Naive thymus-derived CD4-positive, alpha-beta T cell (primary cell): ENCODE measurements at regions not wholly inside any gene's neighbourhood (a gene's known extent, or its start where the extent isn't known, plus 50 kb on each side); places are given as distances from the start of the nearest gene placed in this dataset.

Experiments
- ATAC-seq: fragments of 150-1000 bp; cut with Tn5 transposase; 2 replicates; pipeline ENCODE4 v1.10.0; 2021; ENCODE audit warnings: mild to moderate bottlenecking, moderate library complexity
- CTCF ChIA-PET: fragments of 350-600 bp; sonication (Branson Sonifier 250); formaldehyde crosslinking; loops from one replicate; lab custom pipeline; 2021; ENCODE audit warnings: antibody characterized with exemption; lab: Charles Lee
- POLR2A ChIA-PET: fragments of 350-600 bp; sonication (Branson Sonifier 250); formaldehyde crosslinking; loops from one replicate; lab custom pipeline; 2021; ENCODE audit warnings: antibody characterized with exemption, inconsistent platforms; lab: Charles Lee
- DNase-seq, 9 donors: peaks; one replicate each; pipeline versions ENCODE4 v3.0.0 to v3.0.0-alpha.2; 2020 to 2022; ENCODE audit warnings: mixed read lengths in 1 of 9
- H3K27ac ChIP-seq: one replicate; pipeline ENCODE4 v1.7.0; 2013; ENCODE audit warnings: mild to moderate bottlenecking, low read depth, low read length, moderate library complexity
- H3K27me3 ChIP-seq, 2 donors: one replicate each; pipeline ENCODE4 v1.7.0; 2013; ENCODE audit warnings: low read length in 2 of 2, mild to moderate bottlenecking in 2 of 2, moderate library complexity in 2 of 2; ENCODE audit not compliant: control insufficient read depth in 2 of 2, insufficient read depth in 2 of 2
- H3K36me3 ChIP-seq, 3 experiments: 1 replicate in 2 of 3; 2 replicates in 1 of 3; pipeline ENCODE4 v1.7.0; 2013; ENCODE audit warnings: low read length in 3 of 3, mild to moderate bottlenecking in 3 of 3, moderate library complexity in 1 of 3; ENCODE audit not compliant: insufficient read depth in 3 of 3, control insufficient read depth in 2 of 3
- H3K4me1 ChIP-seq, 2 donors: one replicate each; pipeline ENCODE4 v1.7.0; 2013; ENCODE audit warnings: low read length in 2 of 2, mild to moderate bottlenecking in 2 of 2, moderate library complexity in 1 of 2; ENCODE audit not compliant: control insufficient read depth in 2 of 2, insufficient read depth in 2 of 2
- H3K4me3 ChIP-seq: 2 replicates; pipeline ENCODE4 v1.7.0; 2013; ENCODE audit warnings: mild to moderate bottlenecking, low read length
- H3K9me3 ChIP-seq, 3 experiments: 1 replicate in 2 of 3; 2 replicates in 1 of 3; pipeline ENCODE4 v1.7.0; 2013; ENCODE audit warnings: low read length in 3 of 3; ENCODE audit not compliant: control insufficient read depth in 2 of 3
- H3K27ac Mint-ChIP-seq, 9 donors: one replicate each; pipeline ENCODE4 v1.8.0; 2020 to 2022; ENCODE audit warnings: mixed read lengths in 9 of 9, mild to moderate bottlenecking in 8 of 9, moderate library complexity in 5 of 9, inconsistent platforms in 2 of 9
- H3K27me3 Mint-ChIP-seq, 5 donors: one replicate each; pipeline ENCODE4 v1.8.0; 2021 to 2022; ENCODE audit warnings: mixed read lengths in 5 of 5, mild to moderate bottlenecking in 1 of 5
- H3K36me3 Mint-ChIP-seq, 5 donors: one replicate each; pipeline ENCODE4 v1.8.0; 2020 to 2022; ENCODE audit warnings: mixed read lengths in 5 of 5, mild to moderate bottlenecking in 3 of 5, inconsistent platforms in 1 of 5
- H3K4me1 Mint-ChIP-seq, 7 donors: one replicate each; pipeline ENCODE4 v1.8.0; 2020 to 2022; ENCODE audit warnings: mixed read lengths in 7 of 7, mild to moderate bottlenecking in 3 of 7, inconsistent platforms in 1 of 7
- H3K4me3 Mint-ChIP-seq, 10 donors: one replicate each; pipeline ENCODE4 v1.8.0; 2020 to 2022; ENCODE audit warnings: mild to moderate bottlenecking in 10 of 10, mixed read lengths in 10 of 10, moderate library complexity in 6 of 10, inconsistent platforms in 2 of 10
- H3K9me3 Mint-ChIP-seq, 11 donors: one replicate each; pipeline ENCODE4 v1.8.0; 2020 to 2022; ENCODE audit warnings: mixed read lengths in 11 of 11, mild to moderate bottlenecking in 4 of 11, inconsistent platforms in 1 of 11, moderate library complexity in 1 of 11
- intact Hi-C, 2 donors: fragments of 100-400 bp; cut with micrococcal nuclease; formaldehyde crosslinking; loops; one replicate each; pipeline ENCODE4 v1.15.1; 2023

DNA sequence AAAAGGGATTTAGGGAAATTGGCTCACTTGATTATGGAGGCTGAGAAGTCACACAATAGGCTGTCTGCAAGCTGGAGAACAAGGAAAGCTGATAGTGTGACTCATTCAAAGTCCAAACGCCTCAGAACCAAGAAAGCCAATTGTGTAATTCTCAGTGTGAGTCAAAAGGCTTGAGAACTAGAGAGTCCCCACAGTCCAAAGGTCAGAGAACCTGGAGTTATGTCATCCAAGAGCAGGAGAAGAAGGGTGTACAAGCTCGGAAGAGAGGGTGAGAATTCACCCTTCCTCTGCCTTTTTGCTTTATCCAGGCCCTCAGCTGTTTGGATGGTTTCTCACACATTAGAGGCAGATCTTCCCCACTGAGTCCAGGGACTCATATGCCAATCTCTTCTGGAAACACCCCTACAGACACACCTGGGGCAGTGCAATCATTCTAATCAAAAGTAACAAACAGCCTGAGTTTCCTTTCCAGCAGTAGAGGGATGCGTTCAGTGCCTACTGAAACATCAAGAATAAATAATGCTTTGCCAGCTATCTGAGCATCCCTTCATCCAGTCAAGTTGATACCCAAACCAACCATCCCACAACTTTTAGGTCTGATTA is 271.5 kb downstream of the SATB1 start:
- ChIA-PET CTCF (interaction anchor here (0.6 kb wide), 1 partner anchor 705 kb away, joined by 3 read pairs; no protein-coding TSS in a partner anchor), POLR2A (no interaction called here)
- no peaks in the 10 kb centered on the region for H3K9me3 ChIP-seq
- Mint-ChIP-seq H3K9me3 (no peaks in the 10 kb centered on the region), H3K27ac (no peak overlapping the region), H3K4me3 (no peak overlapping the region), H3K36me3 (no peaks in the 10 kb centered on the region), H3K27me3 (peaks cover 0 to 9% (median 0%) of the 10 kb centered on the region in 5 donors), H3K4me1 (peaks cover 0 to 3% (median 0%) of the 10 kb centered on the region in 7 donors)
- H3K27me3 ChIP-seq, result no peaks in the 10 kb centered on the region
- no peak for ATAC-seq
- no peaks in the 10 kb centered on the region for H3K36me3 ChIP-seq
- intact Hi-C loops, result no loop called here
- no peak overlapping the region for H3K4me3 ChIP-seq
- H3K4me1 ChIP-seq, result no peaks in the 10 kb centered on the region
- no peak for DNase-seq
- no peak overlapping the region for H3K27ac ChIP-seq

GRCh38 chr3:18151199-18151598 is 273.9 kb downstream of the SATB1 start:
- peak overlapping the region in 1 of 9 donors; percentile 70 for H3K27ac Mint-ChIP-seq
- no peak overlapping the region for H3K4me3 Mint-ChIP-seq
- ATAC-seq (no peak), DNase-seq (no peak)
- Histone ChIP-seq H3K4me3 (no peak overlapping the region), H3K27me3 (no peaks in the 10 kb centered on the region), H3K27ac (no peak overlapping the region), H3K4me1 (no peaks in the 10 kb centered on the region), H3K36me3 (no peaks in the 10 kb centered on the region), H3K9me3 (no peaks in the 10 kb centered on the region)
- H3K27me3 Mint-ChIP-seq, result peaks cover 0 to 2% (median 0%) of the 10 kb centered on the region in 5 donors
- intact Hi-C loops, result no loop called here
- peaks cover 0 to 2% (median 0%) of the 10 kb centered on the region in 7 donors for H3K4me1 Mint-ChIP-seq
- no peaks in the 10 kb centered on the region for H3K9me3 Mint-ChIP-seq
- ChIA-PET CTCF (no interaction called here), POLR2A (no interaction called here)
- no peaks in the 10 kb centered on the region for H3K36me3 Mint-ChIP-seq

- intact Hi-C loops, result no loop called here
- CTCF ChIA-PET, result no interaction called here
Observed at GRCh38 chr3:18149935-18150334, 275.2 kb downstream of the SATB1 start.

DNA sequence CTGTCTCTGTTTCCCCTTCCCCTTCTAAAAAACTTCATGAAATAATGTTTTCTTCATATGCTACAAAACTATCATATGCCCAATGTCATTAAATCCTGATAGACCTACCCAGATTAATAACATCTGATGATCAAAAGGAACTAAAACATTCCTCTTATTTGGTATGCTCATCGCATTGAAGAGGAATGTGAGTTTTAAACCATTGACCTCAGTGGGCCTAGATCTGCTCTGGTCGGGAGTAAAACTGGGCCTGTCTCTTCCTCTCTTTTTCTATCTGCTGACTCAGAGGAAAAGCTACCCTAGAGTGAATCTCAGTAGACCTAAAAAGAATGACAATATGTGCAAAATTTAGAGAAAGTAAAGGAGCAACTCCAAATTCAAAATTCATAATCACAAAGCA is 275.8 kb downstream of the SATB1 start:
- no peak overlapping the region for H3K27ac ChIP-seq
- Mint-ChIP-seq H3K27ac (no peak overlapping the region), H3K27me3 (peaks cover 0 to 2% (median 0%) of the 10 kb centered on the region in 5 donors), H3K4me1 (no peaks in the 10 kb centered on the region), H3K4me3 (no peak overlapping the region), H3K9me3 (no peaks in the 10 kb centered on the region), H3K36me3 (no peaks in the 10 kb centered on the region)
- ChIA-PET POLR2A (no interaction called here), CTCF (no interaction called here)
- H3K36me3 ChIP-seq, result no peaks in the 10 kb centered on the region
- intact Hi-C loops, result no loop called here
- no peaks in the 10 kb centered on the region for H3K9me3 ChIP-seq
- no peak overlapping the region for H3K4me3 ChIP-seq
- H3K27me3 ChIP-seq, result no peaks in the 10 kb centered on the region
- ATAC-seq, result no peak
- no peak for DNase-seq
- H3K4me1 ChIP-seq, result no peaks in the 10 kb centered on the region

More at GRCh38 chr3:18149935-18150334, 275.2 kb downstream of the SATB1 start:
- H3K9me3 ChIP-seq, result no peaks in the 10 kb centered on the region
- Mint-ChIP-seq H3K4me3 (no peak overlapping the region), H3K27me3 (peaks cover 0 to 2% (median 0%) of the 10 kb centered on the region in 5 donors), H3K9me3 (no peaks in the 10 kb centered on the region), H3K27ac (no peak overlapping the region), H3K4me1 (no peaks in the 10 kb centered on the region), H3K36me3 (no peaks in the 10 kb centered on the region)
- H3K4me3 ChIP-seq, result no peak overlapping the region
- ATAC-seq (no peak), DNase-seq (no peak)
- no peaks in the 10 kb centered on the region for H3K4me1 ChIP-seq
- POLR2A ChIA-PET, result no interaction called here
- no peak overlapping the region for H3K27ac ChIP-seq
- H3K27me3 ChIP-seq, result no peaks in the 10 kb centered on the region
- no peaks in the 10 kb centered on the region for H3K36me3 ChIP-seq

GRCh38 chr3:18144571-18144970 is 280.6 kb downstream of the SATB1 start:
- Histone ChIP-seq H3K4me1 (no peaks in the 10 kb centered on the region), H3K36me3 (no peaks in the 10 kb centered on the region), H3K9me3 (no peaks in the 10 kb centered on the region), H3K4me3 (no peak overlapping the region), H3K27me3 (no peaks in the 10 kb centered on the region), H3K27ac (no peak overlapping the region)
- CTCF ChIA-PET, result no interaction called here
- DNase-seq (no peak), ATAC-seq (no peak)
- H3K9me3 Mint-ChIP-seq, result no peaks in the 10 kb centered on the region
- peaks cover 0 to 2% (median 0%) of the 10 kb centered on the region in 5 donors for H3K27me3 Mint-ChIP-seq
- no peaks in the 10 kb centered on the region for H3K4me1 Mint-ChIP-seq
- H3K4me3 Mint-ChIP-seq, result no peak overlapping the region
- POLR2A ChIA-PET, result interaction anchor here (0.5 kb wide), 1 partner anchor 917 kb away, joined by 3 read pairs; no protein-coding TSS in a partner anchor
- H3K27ac Mint-ChIP-seq, result no peak overlapping the region
- H3K36me3 Mint-ChIP-seq, result no peaks in the 10 kb centered on the region
- intact Hi-C loops, result no loop called here

DNA sequence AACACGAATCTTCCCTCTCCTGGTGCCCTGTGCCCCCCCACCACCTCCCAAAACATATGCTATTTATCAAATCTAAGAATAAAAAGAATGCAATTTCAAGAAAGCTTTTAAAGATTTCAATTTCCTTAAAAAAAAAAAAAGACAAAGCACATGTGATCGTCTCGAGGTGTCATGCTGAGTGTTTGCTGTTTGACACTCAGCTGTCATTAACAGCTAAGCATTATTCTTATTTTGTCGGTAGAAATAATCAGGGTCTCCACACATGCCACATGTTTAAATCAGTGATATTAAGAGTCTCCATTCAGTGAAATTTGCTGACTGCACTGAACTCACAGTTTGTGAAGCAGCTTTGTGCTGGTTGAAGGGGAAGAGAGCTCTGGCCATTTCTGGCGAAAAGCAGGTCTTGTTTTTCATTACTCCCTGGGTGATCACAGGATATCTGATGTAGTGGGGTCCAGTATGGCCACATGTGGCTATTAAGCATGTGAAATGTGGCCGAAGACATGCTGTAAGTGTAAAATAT is 281.8 kb downstream of the SATB1 start:
- H3K4me1 ChIP-seq, result no peaks in the 10 kb centered on the region
- H3K27me3 ChIP-seq, result no peaks in the 10 kb centered on the region
- Mint-ChIP-seq H3K36me3 (no peaks in the 10 kb centered on the region), H3K4me1 (no peaks in the 10 kb centered on the region), H3K27ac (no peak overlapping the region), H3K27me3 (peaks cover 0 to 2% (median 0%) of the 10 kb centered on the region in 5 donors), H3K9me3 (no peaks in the 10 kb centered on the region), H3K4me3 (no peak overlapping the region)
- no peak overlapping the region for H3K4me3 ChIP-seq
- H3K36me3 ChIP-seq, result no peaks in the 10 kb centered on the region
- POLR2A ChIA-PET, result no interaction called here
- CTCF ChIA-PET, result no interaction called here
- DNase-seq (no peak), ATAC-seq (no peak)
- H3K27ac ChIP-seq, result no peak overlapping the region
- H3K9me3 ChIP-seq, result no peaks in the 10 kb centered on the region
- intact Hi-C loops, result no loop called here

GRCh38 chr3:18137958-18138357 is 287.2 kb downstream of the SATB1 start:
- Histone ChIP-seq H3K4me1 (no peaks in the 10 kb centered on the region), H3K9me3 (no peaks in the 10 kb centered on the region), H3K36me3 (no peaks in the 10 kb centered on the region), H3K4me3 (no peak overlapping the region), H3K27ac (no peak overlapping the region), H3K27me3 (no peaks in the 10 kb centered on the region)
- POLR2A ChIA-PET, result no interaction called here
- Mint-ChIP-seq H3K9me3 (no peaks in the 10 kb centered on the region), H3K4me1 (no peaks in the 10 kb centered on the region), H3K27ac (no peak overlapping the region), H3K36me3 (no peaks in the 10 kb centered on the region), H3K4me3 (no peak overlapping the region), H3K27me3 (no peaks in the 10 kb centered on the region)
- intact Hi-C loops, result no loop called here
- CTCF ChIA-PET, result no interaction called here
- ATAC-seq (no peak), DNase-seq (no peak)
